Stimulated activated CD4-positive, alpha-beta T cell treated with anti-CD3 and anti-CD28 coated beads, Interleukin-15, amount 100 ng/mL, for 24 hours (primary cell): ENCODE measurements at regions not wholly inside any gene's neighbourhood (a gene's known extent, or its start where the extent isn't known, plus 50 kb on each side); places are given as distances from the start of the nearest gene placed in this dataset.
A peak's percentile ranks its signal among the peaks of the same experiment; 100 is the strongest.

Experiments
- DNase-seq: peaks from one replicate; pipeline ENCODE4 v3.0.0-alpha.2; 2020

DNA sequence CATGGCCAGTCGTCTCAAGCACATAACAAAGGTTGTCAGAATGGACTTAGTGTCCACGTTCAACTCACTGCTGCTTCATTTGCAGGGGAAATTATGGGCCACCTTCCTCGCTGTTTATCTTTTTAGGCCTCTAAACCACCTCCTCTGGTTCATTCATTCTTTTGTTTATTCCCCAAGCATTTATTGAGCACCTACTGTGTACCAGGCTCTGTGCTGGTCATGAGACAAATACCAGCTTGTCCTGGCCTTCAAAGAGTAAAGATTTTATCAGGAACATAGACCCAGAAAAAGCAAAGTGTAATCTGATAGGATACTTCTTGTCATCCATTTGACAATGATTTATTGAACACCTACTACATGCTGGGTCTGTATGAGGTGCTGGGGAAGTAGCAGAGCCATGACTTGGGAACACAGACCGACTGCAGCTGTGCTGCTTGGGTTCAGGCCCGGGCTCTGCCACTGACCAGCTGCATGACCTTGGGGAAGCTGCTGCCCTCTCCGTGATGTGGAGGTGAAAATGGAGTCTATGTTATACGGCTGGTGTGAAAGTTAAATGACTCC lies 63.4 kb upstream of the SLC6A6 start:
- no peak for DNase-seq

DNA sequence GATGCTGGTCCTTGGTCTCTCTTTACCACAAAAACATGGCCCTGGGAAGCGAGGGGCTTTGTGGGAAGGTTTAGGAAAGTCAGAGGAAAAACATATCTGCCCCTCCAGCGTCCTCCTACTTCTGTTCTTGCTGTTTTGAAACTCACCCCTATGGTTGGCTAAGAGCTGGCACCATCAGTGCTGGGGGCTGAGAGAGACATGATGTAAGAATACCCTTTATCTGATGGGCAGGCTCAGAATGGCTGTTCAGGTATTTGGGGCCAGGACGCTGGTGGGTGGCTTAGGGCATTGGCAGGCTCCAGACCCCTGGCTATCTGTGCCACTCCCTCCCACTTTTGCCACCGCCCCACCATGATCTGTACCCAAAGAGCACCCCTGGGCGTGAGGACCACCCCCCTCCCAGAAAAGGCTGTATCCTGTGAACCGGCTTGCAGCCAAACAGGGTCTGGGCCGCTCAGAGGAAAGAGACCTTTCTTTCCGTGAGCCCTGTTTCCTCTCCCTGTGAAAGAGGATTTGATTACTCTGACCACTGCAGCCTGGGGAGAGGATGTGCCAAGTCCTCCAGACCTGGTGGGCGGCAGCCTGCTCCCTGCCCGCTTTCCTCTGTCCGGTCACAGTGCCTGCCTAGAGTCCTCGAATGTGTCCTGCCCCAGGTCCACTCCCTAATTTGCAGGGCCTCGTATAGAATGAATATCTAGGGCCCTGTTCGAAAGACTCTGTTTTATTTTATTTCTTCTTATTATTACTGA lies 61.3 kb upstream of the SLC6A6 start:
- DNase-seq = no peak

DNA sequence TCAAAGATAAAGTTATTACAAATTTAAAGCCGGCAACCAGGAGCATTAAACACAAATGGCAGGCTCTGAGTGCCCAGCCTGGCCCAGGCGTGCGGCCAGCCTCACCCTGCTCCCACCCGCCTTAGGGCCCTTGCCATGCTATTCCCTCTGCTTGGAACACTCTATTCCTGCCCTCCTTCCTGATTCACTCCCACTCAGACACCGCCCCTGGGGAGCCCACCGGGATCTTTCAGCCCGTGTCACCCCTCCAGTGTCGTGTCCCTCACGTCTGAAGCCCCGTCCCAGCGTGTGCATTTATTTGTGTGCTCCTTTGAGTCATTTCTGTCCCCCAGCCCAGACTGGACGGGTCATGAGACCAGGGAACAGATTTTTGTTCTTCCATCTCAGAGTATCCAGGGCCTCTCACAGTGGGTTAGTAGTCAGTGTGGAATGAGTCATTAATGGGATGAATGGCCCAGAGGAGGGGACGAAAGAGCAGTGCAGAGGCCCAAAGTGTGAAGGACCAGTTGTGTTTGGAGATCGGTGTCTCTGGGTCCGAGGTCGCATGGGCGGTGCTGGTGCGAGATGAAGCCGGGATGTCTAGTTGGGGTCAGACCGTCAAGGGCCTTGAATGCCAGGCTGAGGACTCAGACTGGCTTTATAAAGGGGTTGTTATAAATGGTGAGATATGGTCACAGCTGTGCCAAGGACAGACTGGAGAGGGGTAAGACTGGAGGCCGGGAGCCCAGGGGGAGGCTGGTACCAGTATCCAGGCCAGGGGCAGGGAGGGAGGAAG lies 58.9 kb upstream of the SLC6A6 start:
- DNase-seq = no peak

DNA sequence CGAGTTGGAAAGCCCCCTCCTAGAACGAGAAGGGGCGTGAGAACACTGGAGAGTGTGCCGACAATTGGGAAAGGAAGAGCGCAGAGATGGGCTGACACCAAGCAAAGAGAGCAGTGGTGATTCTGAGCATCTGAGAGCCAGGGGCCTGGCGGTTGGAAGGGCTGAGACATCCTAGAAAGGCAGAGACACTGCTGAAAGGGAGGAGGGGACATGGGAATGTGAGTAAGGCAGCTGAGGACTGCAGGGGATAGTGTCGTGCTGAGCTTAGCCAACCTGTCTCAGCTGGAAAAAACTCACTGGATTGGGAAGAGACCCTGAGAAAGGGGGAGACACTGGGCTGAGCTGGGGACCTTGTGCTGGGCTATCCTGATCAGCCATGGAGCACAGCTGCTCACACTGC lies 58.1 kb upstream of the SLC6A6 start:
- no peak for DNase-seq

DNA sequence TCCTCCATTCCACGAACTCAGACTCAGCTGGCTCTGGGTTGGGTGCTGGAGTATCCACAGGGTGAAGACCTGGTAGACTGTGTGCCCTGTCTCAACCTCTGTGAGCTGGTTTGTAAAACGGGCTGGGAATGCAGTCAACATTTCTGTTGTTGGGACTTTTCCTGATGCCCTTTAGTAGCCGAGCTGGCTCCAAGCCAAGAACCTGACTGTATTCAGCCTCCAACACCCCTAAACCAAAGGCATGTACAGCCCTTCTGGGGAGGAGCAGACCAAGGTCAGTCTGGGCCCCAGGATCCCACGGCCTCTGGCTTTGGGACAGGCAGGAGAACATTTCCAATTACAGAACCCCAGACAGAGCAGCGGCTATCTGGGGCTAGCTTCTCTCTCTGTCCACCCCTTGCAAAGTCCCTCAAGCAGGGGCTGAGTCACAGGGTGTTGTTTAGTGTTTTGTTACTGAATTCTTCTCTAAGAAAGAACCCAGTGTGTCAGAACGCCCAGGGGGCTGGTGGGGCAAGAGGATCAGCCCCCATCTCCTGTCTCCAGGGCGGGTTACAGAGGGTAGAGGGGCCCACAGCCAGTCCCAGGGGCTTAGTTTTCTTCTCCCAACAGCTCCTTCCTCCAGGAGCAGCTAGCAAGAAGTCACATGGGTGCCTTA lies 56.8 kb upstream of the SLC6A6 start:
- DNase-seq = no peak

DNA sequence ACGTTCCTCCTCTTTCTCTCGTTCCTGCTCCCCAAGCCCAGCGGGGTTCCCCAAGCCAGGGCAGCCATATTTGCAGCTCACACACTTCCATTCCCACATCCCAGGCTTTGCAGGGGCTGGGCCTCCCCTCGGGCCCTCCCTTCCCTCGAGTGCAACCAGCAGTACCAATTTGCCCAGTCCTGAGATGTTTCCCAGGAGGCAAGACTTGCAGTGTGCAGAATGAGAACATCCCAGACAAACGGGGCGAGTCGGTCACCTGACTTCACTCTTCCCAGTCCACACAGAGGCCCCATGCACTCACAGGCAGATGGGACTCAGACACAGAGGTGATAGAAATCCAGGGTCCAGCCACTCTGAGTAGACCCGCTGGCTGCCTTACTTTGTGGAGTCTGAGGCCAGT lies 56.2 kb upstream of the SLC6A6 start:
- DNase-seq = no peak

DNA sequence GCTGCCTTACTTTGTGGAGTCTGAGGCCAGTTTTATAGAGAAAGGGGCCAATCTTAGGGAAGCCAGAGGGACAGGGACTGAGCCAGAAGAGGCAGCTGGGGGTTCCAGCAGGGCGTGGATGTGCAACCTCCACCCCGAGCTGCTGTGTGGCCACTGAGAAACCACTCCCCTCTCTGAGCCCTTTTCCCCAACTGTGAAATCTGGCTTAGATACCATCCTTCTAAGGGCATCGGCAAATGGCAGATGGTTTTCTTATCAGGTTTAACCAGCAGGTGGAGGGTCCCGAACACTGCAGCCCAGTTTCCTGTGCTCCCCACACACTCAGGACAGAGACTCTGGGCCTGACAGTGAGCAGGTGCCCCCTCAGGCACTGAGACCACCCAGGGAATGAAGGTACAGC lies 55.8 kb upstream of the SLC6A6 start:
- no peak for DNase-seq

DNA sequence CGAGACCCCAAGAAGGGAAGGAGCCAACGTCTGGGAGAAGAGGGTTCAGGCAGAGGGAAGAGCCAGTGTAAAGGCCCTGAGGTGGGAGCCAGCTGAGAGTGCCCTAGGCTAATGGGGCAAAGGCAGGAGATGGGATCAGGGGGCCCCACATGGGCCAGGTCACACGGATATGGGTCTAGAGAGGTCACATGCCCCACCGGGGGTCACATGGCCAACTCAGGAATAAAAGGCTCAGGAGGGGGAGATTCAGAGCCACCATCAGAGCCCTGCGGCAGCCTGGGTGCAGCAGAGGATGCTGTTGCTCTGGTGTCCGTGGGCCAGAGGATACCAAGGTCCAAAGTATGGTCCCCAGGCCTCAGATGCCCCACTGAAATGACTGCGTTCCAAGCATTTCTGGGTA lies 55.3 kb upstream of the SLC6A6 start:
- DNase-seq = no peak

DNA sequence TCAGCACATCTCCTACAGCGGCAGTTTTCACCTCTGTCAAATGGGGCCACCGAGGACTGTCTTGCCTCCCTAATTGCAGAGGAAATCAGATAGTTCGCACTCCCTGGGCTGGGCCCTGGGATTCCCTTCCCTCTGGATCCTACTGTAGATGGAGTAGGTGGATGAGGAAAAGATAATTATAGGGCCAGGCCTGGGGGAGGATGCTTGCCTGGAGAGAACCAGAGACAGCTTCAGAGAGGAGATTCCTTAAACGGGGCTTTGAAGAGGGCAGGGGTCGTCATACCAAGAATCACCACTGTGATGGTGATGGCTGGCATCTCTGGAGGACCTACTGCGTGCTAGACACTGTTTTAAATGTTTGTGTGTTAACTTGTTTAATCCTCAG lies 50.8 kb upstream of the SLC6A6 start:
- DNase-seq = no peak

DNA sequence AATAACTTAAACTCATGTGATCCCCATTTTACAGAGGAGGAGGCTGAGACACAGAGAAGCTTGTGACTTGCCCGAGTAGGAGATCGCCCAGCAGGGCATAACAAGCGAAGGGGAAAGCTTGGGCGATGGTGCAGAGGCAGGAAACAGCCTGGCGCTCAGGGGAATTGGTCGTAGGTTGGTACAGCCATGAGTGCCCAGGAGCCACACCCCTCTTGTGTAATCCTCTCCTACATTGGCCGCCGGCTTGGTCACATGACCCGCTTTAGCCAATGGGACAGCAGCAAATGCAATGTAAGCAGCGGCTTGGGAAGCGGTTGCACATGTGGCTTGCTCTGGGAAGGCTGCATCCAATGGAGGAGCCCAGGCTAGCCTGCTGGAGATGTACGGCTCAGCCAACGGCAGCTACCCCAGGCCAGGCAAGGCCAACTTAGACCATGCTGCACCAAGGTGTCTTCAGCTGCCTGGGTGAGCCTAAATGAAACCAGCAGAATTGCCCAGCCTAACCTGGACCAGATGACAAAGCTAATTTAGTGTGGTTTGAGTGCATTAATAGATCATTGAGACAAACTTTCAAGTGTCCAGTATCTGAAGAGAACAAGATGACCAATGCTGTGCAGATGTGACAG lies 50.3 kb upstream of the SLC6A6 start:
- peak; percentile 12 for DNase-seq
